ENCODE measurements at regions not wholly inside any gene's neighbourhood (a gene's known extent, or its start where the extent isn't known, plus 50 kb on each side); places are given as distances from the start of the nearest gene placed in this dataset.

GRCh38 chr2:145909175-145909755, 1389.3 kb upstream of the ZEB2 start:
- no peak for TF ChIP-seq CTCF (IDR thresholded peaks at IDR 0.05)
- TF ChIP-seq EZH2 (IDR thresholded peaks at IDR 0.05; ENCODE audit: borderline replicate concordance, insufficient read depth, low read depth, low read length, poor library complexity, severe bottlenecking), result no peak
